DMS53 (cell line): ENCODE measurements at regions not wholly inside any gene's neighbourhood (a gene's known extent, or its start where the extent isn't known, plus 50 kb on each side); places are given as distances from the start of the nearest gene placed in this dataset.
"Not testable (repeated sequence)": the region's sequence is repeated elsewhere in the genome, so short reads cannot be mapped to it uniquely, and the experiment has no call there.

ENCODE experiments used
- DNase-seq: peaks from one replicate; lab custom pipeline; 2025; lab: John Stamatoyannopoulos, UW

GRCh38 chr10:85454386-85454785 is 912.2 kb downstream of the GRID1 start:
- DNase-seq, result no peak

GRCh38 chr10:85457191-85457590 is 909.4 kb downstream of the GRID1 start:
- no peak for DNase-seq

GRCh38 chr10:85458324-85458723 is 908.3 kb downstream of the GRID1 start:
- DNase-seq, result no peak

DNA sequence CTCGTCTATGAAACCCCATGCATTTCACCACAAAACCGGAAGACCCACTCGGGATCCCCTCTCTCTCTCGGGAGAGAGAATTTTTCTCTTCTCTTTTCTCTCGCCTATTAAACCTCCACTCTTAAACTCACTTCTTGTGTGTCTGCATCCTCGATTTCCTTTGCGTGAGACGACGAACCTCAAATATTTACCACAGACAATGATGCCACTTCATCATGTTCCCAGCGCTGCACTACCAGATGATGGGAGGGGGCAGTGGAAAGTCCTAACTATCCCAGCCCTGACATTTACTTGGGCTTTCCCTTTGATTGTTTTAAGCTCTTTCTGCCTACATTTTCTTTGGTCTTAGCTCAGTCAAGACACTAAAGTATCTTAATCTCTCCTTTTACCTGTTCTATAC is 906.7 kb downstream of the GRID1 start:
- peak; percentile 55 for DNase-seq

DNA sequence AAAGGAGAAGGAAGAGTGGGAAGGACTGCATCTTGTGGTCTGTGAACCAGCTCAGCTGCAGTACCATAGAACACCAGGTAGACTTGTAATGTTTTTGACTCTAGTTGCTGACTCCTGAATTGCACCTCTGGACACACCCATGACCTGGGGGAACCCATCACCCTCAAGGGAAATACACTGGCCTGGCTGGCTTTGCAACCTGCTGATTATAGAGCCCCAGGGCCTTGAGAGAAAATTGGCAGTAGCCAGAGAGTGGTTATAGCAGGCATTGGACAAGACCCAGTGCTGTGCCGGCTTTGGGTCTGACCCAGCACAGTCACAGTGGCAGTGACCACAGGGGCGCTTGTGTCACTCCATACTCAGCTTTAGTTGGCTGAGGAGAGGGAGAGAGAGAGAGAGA is 902.3 kb downstream of the GRID1 start:
- DNase-seq, result no peak

GRCh38 chr10:85477979-85478378 is 888.6 kb downstream of the GRID1 start:
- no peak for DNase-seq

GRCh38 chr10:85490431-85490830 is 876.2 kb downstream of the GRID1 start:
- DNase-seq, result no peak

DNA sequence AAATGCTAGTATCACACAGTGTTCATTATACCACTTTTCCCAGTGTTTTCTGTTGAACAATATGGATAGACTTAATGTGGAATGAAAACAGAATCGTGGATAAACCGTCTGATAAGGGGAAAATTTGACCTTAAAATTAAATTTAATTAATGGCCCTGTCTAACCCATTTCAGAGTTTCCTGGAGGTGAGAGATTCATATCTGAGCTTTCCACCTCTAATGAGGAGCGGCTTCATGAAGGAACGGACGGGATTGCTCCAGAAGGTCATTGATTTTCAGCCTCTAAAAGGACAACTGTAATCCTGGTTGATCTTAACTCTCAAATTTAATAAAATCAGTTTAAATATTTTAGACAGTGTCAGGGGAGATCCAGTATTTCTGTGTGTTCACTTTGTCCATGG is 874.9 kb downstream of the GRID1 start:
- DNase-seq, result no peak

- DNase-seq, result no peak
These were observed 873.9 kb downstream of the GRID1 start for GRCh38 chr10:85492684-85493083.

GRCh38 chr10:85493703-85494102 is 872.9 kb downstream of the GRID1 start:
- no peak for DNase-seq

GRCh38 chr10:85504641-85505040 is 862.0 kb downstream of the GRID1 start:
- DNase-seq, result not testable (repeated sequence)

DNA sequence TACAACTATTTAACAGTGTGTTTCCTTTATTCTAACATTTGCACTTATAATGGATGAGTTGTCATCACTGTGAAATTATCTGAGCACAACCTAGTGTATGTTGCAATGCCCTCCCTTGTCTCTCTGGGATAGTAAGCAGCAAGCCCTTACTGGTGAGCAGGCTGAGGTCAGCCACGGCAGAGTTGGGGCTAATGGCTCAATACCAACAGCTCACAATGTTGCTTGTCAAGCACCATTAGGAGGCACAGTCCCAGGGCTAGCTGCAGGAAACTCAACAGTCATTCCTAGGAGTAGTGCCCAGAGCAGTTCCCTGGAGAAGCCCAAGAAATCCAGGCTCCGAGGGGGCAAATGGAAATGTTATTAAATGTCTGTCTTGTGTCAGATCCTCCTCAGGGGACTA is 858.4 kb downstream of the GRID1 start:
- no peak for DNase-seq

DNA sequence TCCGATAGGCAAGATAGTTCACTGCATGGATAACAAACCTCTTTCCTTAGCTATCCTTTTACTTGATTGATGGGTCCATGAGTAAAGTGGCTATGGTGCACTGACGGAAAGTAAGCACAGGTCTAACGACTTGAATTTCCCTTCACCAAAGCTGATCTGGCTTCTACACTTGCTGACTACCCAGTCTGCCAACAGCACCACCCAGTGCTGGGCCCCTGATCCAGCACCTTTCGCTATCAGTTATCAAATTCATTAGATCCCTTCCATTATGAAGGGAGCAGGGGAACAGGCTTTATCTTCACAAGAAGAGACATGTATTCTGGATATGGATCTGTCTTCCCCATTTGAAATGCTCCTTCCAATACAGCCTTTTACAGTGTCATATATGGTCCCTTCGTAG is 855.9 kb downstream of the GRID1 start:
- peak; percentile 43 for DNase-seq

DNA sequence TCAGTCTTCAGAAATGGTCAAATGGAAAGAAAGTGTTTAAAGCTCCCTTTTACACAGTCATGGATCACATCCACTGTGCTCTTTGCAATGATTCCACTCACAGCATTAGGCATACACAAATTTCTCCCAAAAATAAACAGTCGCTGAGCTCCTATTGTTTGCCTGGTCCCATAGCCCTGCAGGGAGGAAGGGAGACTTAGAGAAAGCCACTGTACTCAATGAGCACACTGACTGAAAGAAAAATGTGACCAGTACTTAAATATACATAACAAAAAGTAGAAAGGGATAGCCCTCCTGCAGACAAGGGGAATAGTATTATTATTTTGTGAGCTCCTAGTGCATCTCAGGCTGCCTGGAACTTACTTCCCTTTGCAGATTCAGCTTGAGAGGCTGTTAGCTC is 853.2 kb downstream of the GRID1 start:
- DNase-seq, result no peak

DNA sequence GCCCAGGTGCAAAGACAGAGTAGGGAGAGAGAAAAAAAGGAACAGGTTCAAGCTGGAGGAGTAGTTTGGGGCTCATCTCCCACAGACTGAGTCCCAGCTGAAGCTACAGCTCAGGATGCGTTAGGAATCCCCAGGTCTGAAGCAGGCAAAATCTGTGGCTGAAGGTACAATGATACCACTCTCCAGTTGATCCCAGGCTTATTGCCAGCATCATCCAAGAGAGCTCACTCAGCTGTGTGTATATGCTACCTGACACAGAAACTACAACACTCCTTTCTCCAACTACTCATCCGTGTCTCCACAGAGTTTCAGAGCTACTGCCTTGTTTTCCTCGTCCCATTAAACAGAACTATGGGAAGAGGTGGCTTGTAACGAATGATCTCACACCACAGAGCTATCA is 851.3 kb downstream of the GRID1 start:
- DNase-seq, result no peak

DNA sequence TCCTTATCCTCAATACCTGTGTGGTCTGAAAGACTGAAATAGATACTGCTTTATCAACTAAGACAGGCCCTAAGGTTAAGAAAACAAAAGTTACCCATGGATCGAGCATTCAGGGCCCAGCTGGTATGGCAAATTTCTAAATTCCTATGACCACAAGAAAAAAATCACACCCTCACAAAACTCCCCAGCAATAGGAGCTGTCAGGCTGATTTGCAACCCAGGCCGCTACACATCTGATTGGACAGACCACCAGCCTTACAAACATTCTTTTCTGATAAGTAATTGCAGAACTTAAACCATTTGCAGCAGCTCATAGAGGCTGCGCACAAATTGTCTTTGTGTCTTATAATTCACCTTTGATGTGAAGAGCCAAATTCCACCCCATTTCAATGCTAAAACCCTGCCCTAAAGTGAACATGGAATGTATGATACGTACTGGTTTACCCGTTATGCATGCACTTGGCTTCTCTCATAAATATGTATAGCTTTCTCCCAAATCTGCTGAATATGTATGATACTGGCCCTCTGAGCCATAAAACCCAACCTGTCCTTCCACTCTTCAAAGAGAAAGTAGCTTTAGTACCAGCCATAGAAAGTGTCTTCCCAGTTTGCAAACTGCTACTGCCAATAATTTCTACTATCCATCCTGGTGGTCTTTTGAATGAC is 842.5 kb downstream of the GRID1 start:
- no peak for DNase-seq

GRCh38 chr10:85527616-85528317 is 838.8 kb downstream of the GRID1 start:
- DNase-seq, result peak; percentile 19

DNA sequence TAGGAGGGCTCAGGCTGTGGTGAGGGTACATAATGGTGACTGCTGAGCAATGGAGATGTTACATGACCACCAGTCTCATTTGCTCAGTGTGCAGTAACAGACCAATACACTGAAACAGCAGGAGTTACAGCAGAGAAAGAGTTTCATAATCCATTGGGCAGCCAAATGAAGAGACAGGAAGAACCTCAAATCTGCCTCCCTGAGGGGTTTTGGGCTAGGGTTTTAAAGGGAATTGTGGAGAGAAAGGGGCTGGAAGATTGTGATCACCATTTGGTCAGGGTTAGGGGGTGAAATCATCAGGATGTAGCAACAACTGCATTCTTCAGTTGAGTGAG is 838.3 kb downstream of the GRID1 start:
- DNase-seq, result no peak

DNA sequence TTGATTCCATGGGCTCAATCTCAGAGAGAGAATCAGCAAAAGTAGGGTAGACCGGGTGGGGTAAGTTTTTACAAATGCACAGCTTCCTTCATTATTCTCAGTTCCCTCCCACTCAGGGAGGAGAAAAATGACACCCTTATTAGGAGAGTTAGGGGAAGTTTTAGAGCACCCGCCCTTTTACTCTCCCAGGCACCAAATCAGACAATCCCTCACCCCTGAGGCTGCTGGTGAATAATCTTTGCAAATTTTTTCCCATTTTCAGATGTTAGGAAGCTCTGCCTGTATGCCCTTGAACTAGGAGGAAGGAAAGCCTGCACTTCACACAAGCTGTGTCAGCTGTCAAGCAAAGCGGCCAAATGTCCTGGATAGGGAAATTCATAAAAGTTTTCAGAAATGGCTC is 834.9 kb downstream of the GRID1 start:
- DNase-seq, result no peak

DNA sequence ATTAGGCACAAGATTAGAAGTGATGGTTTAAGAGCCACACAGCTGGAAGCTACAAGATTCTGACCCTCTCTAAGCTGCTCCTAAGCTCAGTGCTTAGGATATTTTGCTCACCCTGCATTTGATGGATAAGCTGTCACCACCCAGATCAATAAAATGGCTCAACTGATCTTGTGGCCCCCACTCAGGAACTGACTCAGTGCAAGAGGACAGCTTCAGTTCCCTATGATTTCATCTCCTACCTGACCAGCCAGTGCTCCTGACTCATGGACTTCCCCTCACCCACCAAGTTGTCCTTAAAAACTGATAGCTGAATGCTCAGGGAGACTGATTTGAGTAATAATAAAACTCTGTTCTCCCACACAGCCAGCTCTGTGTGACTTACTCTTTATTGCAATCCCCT is 833.8 kb downstream of the GRID1 start:
- no peak for DNase-seq

DNA sequence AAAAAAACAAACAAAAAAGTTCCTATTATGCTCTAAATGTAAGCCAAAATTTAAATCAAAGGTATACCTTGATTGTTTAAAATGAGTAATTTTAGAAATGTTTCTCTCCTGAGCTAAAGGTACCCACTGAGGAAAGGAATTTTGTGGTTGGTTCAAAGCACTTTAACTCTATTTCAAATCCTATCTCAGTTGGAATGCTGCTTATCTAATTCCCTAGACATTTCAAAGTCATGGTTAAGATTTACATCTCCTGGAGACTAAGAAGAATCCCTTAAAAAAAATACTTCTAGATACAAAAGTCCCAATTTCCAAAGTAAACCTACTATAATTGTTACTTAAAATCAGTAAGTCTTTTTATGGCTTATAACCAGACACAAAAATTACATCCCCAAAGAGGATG is 830.7 kb downstream of the GRID1 start:
- DNase-seq, result no peak

DNA sequence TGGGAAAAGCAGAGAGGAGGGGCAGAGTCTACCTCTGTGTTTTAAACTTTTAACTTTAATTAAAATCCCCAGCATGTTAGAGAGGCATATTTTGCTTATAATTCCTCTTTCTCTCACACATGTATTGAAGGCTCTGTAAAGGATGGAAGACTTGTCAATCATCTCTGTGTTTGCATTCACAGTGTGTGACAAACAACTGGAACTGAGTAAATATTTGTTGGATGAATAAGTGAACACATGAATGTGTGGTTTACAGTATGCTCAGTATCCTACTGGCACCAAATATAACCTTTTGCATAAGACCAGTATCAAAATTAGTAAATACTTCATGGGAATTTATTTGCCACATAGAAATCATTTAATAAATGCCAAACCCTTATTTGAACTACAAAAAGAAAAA is 829.0 kb downstream of the GRID1 start:
- peak; percentile 89 for DNase-seq

- DNase-seq, result no peak
These were observed 828.0 kb downstream of the GRID1 start for GRCh38 chr10:85538601-85539000.

DNA sequence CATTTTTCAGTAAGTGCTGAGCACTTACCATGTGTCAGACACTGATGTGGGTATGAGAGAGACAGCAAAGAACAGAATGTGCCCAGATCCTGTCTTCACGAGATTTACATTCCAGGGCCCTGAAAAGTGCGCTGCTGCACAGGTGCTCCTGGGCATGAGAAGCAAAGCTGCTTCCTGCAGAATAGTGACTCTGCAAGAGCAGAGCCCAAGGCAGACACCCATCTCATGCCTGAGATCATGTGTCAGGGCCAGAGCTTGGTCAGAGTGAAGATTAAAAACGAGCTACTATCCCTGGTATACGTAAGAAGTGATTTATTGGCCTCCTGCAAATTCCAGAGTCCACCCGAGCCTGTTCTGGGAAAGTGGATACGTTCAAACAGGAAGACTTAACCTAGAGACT is 824.4 kb downstream of the GRID1 start:
- no peak for DNase-seq
